ENCODE measurements at regions not wholly inside any gene's neighbourhood (a gene's known extent, or its start where the extent isn't known, plus 50 kb on each side); places are given as distances from the start of the nearest gene placed in this dataset.
A peak's percentile ranks its signal among the peaks of the same experiment; 100 is the strongest.
"Not testable (repeated sequence)": the region's sequence is repeated elsewhere in the genome, so short reads cannot be mapped to it uniquely, and the experiment has no call there.

- not testable (repeated sequence) for DNase-seq
These were observed 54.8 kb upstream of the ZNF30 start for GRCh38 chr19:34871911-34872310.

GRCh38 chr19:34867631-34868030 is 59.1 kb upstream of the ZNF30 start:
- DNase-seq, result no peak

- not testable (repeated sequence) for DNase-seq
These were observed 61.5 kb upstream of the ZNF30 start for GRCh38 chr19:34865225-34865624.

DNA sequence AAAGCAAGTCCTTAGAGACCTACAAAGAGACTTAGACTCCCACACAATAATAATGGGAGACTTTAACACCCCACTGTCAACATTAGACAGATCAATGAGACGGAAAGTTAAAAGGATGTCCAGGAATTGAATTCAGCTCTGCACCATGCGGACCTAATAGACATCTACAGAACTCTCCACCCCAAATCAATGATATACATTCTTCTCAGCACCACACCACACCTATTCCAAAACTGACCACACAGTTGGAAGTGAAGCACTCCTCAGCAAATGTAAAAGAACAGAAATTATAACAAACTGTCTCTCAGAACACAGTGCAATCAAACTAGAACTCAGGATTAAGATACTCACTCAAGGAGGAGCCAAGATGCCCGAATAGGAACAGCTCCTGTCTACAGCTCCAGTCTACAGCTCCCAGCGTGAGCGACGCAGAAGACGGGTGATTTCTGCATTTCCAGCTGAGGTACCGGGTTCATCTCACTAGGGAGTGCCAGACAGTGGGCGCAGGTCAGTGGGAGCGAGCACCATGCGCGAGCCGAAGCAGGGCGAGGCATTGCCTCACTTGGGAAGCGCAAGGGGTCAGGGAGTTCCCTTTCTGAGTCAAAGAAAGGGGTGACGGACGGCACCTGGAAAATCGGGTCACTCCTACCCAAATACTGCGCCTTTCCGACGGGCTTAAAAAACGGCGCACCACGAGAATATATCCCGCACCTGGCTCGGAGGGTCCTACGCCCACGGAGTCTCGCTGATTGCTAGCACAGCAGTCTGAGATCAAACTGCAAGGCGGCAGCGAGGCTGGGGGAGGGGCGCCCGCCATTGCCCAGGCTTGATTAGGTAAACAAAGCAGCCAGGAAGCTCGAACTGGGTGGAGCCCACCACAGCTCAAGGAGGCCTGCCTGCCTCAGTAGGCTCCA is 66.6 kb upstream of the ZNF30 start:
- not testable (repeated sequence) for DNase-seq

DNA sequence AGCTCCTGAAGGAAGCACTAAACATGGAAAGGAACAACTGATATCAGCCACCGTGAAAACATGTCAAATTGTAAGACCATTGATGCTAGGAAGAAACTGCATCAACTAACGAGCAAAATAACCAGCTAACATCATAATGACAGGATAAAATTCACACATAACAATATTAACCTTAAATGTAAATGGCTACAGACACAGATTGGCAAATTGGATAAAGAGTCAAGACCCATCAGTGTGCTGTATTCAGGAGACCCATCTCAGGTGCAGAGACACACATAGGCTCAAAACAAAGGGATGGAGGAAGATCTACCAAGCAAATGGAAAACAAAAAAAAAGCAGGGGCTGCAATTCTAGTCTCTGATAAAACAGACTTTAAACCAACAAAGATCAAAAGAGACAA is 67.4 kb upstream of the ZNF30 start:
- not testable (repeated sequence) for DNase-seq

GRCh38 chr19:34856052-34856451 is 70.7 kb upstream of the ZNF30 start:
- DNase-seq, result no peak

GRCh38 chr19:34853369-34853768 is 73.3 kb upstream of the ZNF30 start:
- DNase-seq, result no peak

- no peak for DNase-seq
These were observed 74.0 kb upstream of the ZNF30 start for GRCh38 chr19:34852669-34853068.

GRCh38 chr19:34851277-34851804 is 75.4 kb upstream of the ZNF30 start:
- no peak for DNase-seq

- DNase-seq, result no peak
These were observed 74.4 kb upstream of the ZNF599 start for GRCh38 chr19:34847393-34847792.

DNA sequence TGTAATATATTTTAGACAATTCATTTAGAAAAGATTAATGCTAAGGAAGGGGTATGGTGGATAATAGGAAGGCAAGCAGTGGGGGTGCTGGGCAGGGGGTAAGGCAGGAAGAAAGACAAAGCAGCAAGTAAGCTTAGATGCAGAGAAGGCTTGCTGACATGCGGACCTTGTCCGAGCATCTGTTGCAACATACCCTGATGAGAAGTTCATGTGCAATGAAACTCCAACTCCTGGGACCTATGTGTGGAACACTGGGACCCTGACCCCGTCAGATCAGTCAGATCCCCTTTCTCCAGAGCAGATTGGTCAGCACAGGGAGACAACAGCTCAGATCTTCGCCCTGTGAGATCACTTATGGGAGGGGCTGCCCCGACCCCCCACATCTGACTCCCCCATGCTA is 71.3 kb upstream of the ZNF599 start:
- DNase-seq, result no peak

GRCh38 chr19:34841780-34842179 is 68.8 kb upstream of the ZNF599 start:
- DNase-seq, result no peak

- DNase-seq, result no peak
These were observed 65.9 kb upstream of the ZNF599 start for GRCh38 chr19:34838753-34839431.

- no peak for DNase-seq
These were observed 65.2 kb upstream of the ZNF599 start for GRCh38 chr19:34838248-34838647.

- peak; percentile 75 for DNase-seq
These were observed 64.2 kb upstream of the ZNF599 start for GRCh38 chr19:34837262-34837661.

- no peak for DNase-seq
These were observed 62.8 kb upstream of the ZNF599 start for GRCh38 chr19:34835631-34836351.

GRCh38 chr19:34834472-34835061 is 61.6 kb upstream of the ZNF599 start:
- DNase-seq, result no peak

GRCh38 chr19:34832581-34833112 is 59.6 kb upstream of the ZNF599 start:
- DNase-seq, result no peak

DNA sequence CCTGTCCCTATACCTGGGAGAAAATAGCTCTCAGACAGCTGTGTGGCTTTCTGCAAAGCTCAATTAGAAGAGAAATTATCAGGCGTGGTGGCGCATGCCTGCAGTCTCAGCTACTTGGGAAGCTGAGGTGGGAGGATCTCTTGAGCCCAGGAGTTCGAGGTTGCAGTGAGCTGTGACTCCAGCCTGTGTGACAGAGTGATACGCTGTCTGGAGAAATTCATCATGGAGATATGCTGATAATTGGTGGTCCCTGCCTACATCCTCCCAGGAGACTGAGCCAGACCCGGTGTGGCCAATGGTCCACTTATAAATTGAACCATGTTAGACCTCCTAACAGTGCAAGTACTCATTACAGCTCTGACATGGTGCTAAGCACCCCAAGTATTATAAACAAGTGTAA is 58.7 kb upstream of the ZNF599 start:
- DNase-seq, result no peak

DNA sequence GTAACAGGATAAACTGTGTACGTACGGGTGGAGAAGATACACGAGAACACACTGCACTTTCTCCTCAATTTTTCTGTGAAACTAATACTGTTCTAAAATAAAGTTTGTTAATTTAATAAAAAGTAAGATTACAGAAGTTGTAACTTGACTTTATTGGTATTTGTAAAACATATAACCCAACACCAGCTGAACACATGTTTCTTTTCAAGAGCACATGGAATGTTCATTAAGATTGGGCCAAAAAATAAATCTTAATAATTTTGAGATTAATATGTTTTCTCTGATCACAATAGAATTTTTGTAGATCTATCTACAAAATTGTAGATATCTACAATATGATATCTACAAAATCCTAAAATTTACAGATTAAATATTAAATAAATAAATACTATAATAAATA is 55.1 kb upstream of the ZNF599 start:
- no peak for DNase-seq

DNA sequence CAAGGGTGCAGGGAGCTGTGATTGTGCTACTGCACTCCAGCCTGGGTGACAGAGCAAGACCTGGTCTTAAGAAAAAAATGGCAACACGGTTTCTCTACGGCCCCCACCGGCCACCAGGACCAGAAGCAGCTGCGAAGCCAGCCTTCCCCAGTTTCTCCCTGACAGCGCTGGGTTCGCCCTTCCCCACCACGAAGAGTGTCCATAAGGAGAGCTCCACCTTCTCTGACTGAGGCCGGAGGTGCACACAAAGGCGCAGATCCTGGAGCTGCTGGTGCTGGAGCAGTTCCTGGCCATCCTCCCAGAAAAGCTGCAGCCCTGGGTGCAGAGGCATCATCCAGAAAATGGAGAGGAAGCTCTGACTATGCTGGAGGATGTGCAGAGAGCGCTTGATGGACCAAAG is 52.2 kb upstream of the ZNF599 start:
- DNase-seq, result no peak

DNA sequence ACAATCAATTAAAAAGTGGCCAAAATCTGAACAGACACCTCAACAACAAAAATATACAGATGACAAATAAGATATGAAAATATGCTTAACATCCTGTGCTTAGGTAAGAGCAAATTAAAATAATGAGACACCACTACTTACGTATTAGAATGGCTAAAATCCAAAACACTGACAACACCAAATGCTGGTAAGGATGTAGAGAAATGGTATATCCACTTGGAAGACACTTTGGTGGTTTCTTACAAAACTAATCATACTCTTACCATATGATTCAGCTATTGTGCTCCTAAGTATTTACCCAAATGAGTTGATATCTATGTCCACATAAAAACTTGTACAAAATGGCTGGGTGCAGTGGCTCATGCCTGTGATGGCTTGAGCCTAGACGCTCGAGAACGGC is 51.7 kb upstream of the ZNF599 start:
- DNase-seq, result no peak

Data from NCI-H226 (cell line).